Peyer's patch (tissue), 4 donors: ENCODE measurements at regions not wholly inside any gene's neighbourhood (a gene's known extent, or its start where the extent isn't known, plus 50 kb on each side); places are given as distances from the start of the nearest gene placed in this dataset.

Experiments
- DNase-seq, 3 donors: peaks; one replicate each; pipeline ENCODE4 v3.0.0-alpha.2; 2017 to 2019
- H3K27ac ChIP-seq, 4 donors: fragments of 200-600 bp; sonication (generic); one replicate each; pipeline ENCODE4 v1.5.1; 2016 to 2019
- H3K27me3 ChIP-seq, 2 donors: fragments of 200-600 bp; sonication (generic); one replicate each; pipeline ENCODE4 v1.5.1; 2019
- H3K36me3 ChIP-seq, 3 donors: fragments of 200-600 bp; sonication (generic); one replicate each; pipeline ENCODE4 v1.5.1; 2016 to 2019
- H3K4me1 ChIP-seq, 4 donors: fragments of 200-600 bp; sonication (generic); one replicate each; pipeline ENCODE4 v1.5.1; 2016 to 2019
- H3K4me3 ChIP-seq, 4 donors: fragments of 200-600 bp; sonication (generic); 1 replicate in 3 of 4; 2 replicates in 1 of 4; pipeline ENCODE4 v1.5.1; 2016 to 2019; ENCODE audit warnings: mild to moderate bottlenecking in 1 of 4
- H3K9me3 ChIP-seq, 4 donors: fragments of 200-600 bp; sonication (generic); one replicate each; pipeline ENCODE4 v1.5.1; 2016 to 2019; ENCODE audit warnings: mild to moderate bottlenecking in 1 of 4
- CTCF ChIP-seq, 6 experiments: fragments of 450-650 bp in 4 of 6; fragments of 200-600 bp in 2 of 6; sonication (generic) in 1 of 6; IDR thresholded peaks; one replicate each; pipeline ENCODE4 v1.5.1; 2017 to 2019; ENCODE audit warnings: antibody characterized with exemption in 6 of 6, mild to moderate bottlenecking in 3 of 6, moderate library complexity in 1 of 6
- POLR2A ChIP-seq, 2 donors: fragments of 450-650 bp; IDR thresholded peaks; one replicate each; pipeline ENCODE4 v1.5.1; 2017; ENCODE audit warnings: antibody characterized with exemption in 2 of 2, mild to moderate bottlenecking in 2 of 2, moderate library complexity in 2 of 2

GRCh38 chr9:16046713-16047112, 493.9 kb downstream of the CCDC171 start:
- no peak overlapping the region for H3K27ac ChIP-seq
- DNase-seq: no peak
- TF ChIP-seq POLR2A (IDR thresholded peaks at IDR 0.05): no peak
- TF ChIP-seq CTCF (IDR thresholded peaks at IDR 0.05): no peak
- H3K4me1 ChIP-seq: no peaks in the 10 kb centered on the region
- H3K27me3 ChIP-seq: no peaks in the 10 kb centered on the region
- H3K36me3 ChIP-seq: no peaks in the 10 kb centered on the region
- no peak overlapping the region for H3K4me3 ChIP-seq
- no peaks in the 10 kb centered on the region for H3K9me3 ChIP-seq

GRCh38 chr9:16048129-16048528, 495.3 kb downstream of the CCDC171 start:
- Histone ChIP-seq H3K36me3 (no peaks in the 10 kb centered on the region), H3K9me3 (no peaks in the 10 kb centered on the region), H3K4me1 (no peaks in the 10 kb centered on the region), H3K27me3 (no peaks in the 10 kb centered on the region), H3K27ac (no peak overlapping the region), H3K4me3 (no peak overlapping the region)
- no peak for DNase-seq
- no peak for TF ChIP-seq POLR2A (IDR thresholded peaks at IDR 0.05)
- no peak for TF ChIP-seq CTCF (IDR thresholded peaks at IDR 0.05)

GRCh38 chr9:16052146-16052545, 499.3 kb downstream of the CCDC171 start:
- no peak for DNase-seq
- no peak for TF ChIP-seq POLR2A (IDR thresholded peaks at IDR 0.05)
- no peak for TF ChIP-seq CTCF (IDR thresholded peaks at IDR 0.05)
- Histone ChIP-seq H3K4me1 (no peaks in the 10 kb centered on the region), H3K36me3 (no peaks in the 10 kb centered on the region), H3K9me3 (no peaks in the 10 kb centered on the region), H3K27ac (no peak overlapping the region), H3K27me3 (no peaks in the 10 kb centered on the region), H3K4me3 (no peak overlapping the region)

- Histone ChIP-seq H3K9me3 (no peaks in the 10 kb centered on the region), H3K36me3 (no peaks in the 10 kb centered on the region), H3K27me3 (no peaks in the 10 kb centered on the region), H3K27ac (no peak overlapping the region), H3K4me3 (no peak overlapping the region), H3K4me1 (no peaks in the 10 kb centered on the region)
- no peak for DNase-seq
- no peak for TF ChIP-seq CTCF (IDR thresholded peaks at IDR 0.05)
- TF ChIP-seq POLR2A (IDR thresholded peaks at IDR 0.05): no peak
These were observed 500.1 kb downstream of the CCDC171 start for GRCh38 chr9:16052757-16053530.

GRCh38 chr9:16057541-16057940, 504.7 kb downstream of the CCDC171 start:
- Histone ChIP-seq H3K4me1 (no peaks in the 10 kb centered on the region), H3K27me3 (no peaks in the 10 kb centered on the region), H3K36me3 (no peaks in the 10 kb centered on the region), H3K27ac (no peak overlapping the region), H3K9me3 (no peaks in the 10 kb centered on the region), H3K4me3 (no peak overlapping the region)
- TF ChIP-seq CTCF (IDR thresholded peaks at IDR 0.05) (no peak), POLR2A (IDR thresholded peaks at IDR 0.05) (no peak)
- no peak for DNase-seq
